Activated CD4-positive, alpha-beta memory T cell treated with anti-CD3 and anti-CD28 coated beads, Interleukin-2, amount 10 ng/mL, durations not matched to agents 7 days and 5 days (primary cell): ENCODE measurements at regions not wholly inside any gene's neighbourhood (a gene's known extent, or its start where the extent isn't known, plus 50 kb on each side); places are given as distances from the start of the nearest gene placed in this dataset.

Experiments used
- CTCF ChIA-PET: fragments of 350-600 bp; sonication (Branson Sonifier 250); formaldehyde crosslinking; loops from one replicate; lab custom pipeline; 2021; ENCODE audit warnings: antibody characterized with exemption, inconsistent platforms; lab: Charles Lee
- POLR2A ChIA-PET: fragments of 350-600 bp; sonication (Branson Sonifier 250); formaldehyde crosslinking; loops from one replicate; lab custom pipeline; 2021; ENCODE audit warnings: antibody characterized with exemption; lab: Charles Lee
- DNase-seq: peaks from one replicate; pipeline ENCODE4 v3.0.0-alpha.2; 2020
- H3K27ac Mint-ChIP-seq: one replicate; pipeline ENCODE4 v1.8.0; 2021; ENCODE audit warnings: mild to moderate bottlenecking, mixed read lengths
- H3K27me3 Mint-ChIP-seq: one replicate; pipeline ENCODE4 v1.8.0; 2021; ENCODE audit warnings: mixed read lengths
- H3K36me3 Mint-ChIP-seq: one replicate; pipeline ENCODE4 v1.8.0; 2021; ENCODE audit warnings: low read depth, mixed read lengths
- H3K4me1 Mint-ChIP-seq: one replicate; pipeline ENCODE4 v1.8.0; 2021; ENCODE audit warnings: mixed read lengths
- H3K4me3 Mint-ChIP-seq: one replicate; pipeline ENCODE4 v1.8.0; 2021; ENCODE audit warnings: mild to moderate bottlenecking, mixed read lengths
- H3K9me3 Mint-ChIP-seq: one replicate; pipeline ENCODE4 v1.8.0; 2021; ENCODE audit warnings: mixed read lengths

DNA sequence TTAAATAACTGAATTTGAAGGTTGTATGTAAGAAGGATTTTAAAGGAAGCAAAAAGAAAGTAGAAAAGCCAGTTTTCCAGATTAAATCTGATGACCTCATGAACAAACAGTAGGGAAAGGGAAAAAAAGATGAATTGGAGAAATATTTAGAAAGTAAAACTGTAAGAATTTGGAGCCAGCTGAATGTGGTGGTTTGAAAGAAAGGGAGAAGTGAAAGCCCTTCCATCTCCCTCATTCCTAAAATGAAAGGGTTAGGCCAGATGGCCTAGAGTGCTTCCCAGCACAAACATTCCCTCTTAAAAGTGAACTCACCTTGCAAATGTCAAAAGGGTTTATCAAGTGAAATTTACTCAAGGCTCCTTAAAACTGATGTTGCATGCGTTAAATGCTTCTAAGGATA lies 139.3 kb upstream of the COL21A1 start:
- Mint-ChIP-seq H3K9me3 (no peaks in the 10 kb centered on the region), H3K4me3 (no peak overlapping the region), H3K27ac (no peak overlapping the region), H3K4me1 (no peaks in the 10 kb centered on the region), H3K27me3 (no peaks in the 10 kb centered on the region), H3K36me3 (no peaks in the 10 kb centered on the region)
- no peak for DNase-seq
- CTCF ChIA-PET, result interaction anchor here (1.2 kb wide), 1 partner anchor 14 kb away, joined by 4 read pairs; no protein-coding TSS in a partner anchor
- POLR2A ChIA-PET, result no interaction called here

DNA sequence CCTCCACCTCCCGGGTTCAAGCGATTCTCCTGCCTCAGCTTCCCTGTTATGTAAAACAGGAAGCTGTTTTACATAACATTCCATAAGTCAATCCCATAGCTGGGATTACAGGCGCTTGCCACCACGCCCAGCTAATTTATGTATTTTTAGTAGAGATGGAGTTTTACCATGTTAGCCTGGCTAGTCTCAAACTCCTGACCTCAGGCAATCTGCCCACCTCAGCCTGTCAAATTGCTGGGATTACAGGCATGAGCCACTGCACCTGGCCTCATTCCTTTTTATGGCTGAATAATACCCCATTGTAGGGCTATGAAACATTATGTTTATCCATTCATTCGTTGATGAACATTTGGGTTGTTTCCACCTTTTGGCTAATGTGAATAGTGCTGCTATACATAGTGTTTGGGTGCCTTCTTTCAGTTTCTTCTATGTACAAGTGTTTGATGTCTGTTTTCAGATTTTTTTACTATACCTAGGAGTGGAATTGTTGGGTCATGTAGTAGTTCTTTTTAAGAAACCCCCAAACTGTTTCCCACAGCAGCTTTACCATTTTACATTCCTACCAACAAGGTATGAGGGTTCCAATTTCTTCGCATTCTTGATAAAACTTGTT lies 138.7 kb upstream of the COL21A1 start:
- Mint-ChIP-seq H3K36me3 (no peaks in the 10 kb centered on the region), H3K9me3 (no peaks in the 10 kb centered on the region), H3K27ac (no peak overlapping the region), H3K4me3 (no peak overlapping the region), H3K27me3 (no peaks in the 10 kb centered on the region), H3K4me1 (no peaks in the 10 kb centered on the region)
- CTCF ChIA-PET, result interaction anchor here (1.2 kb wide), 1 partner anchor 15 kb away, joined by 4 read pairs; no protein-coding TSS in a partner anchor
- POLR2A ChIA-PET, result no interaction called here
- DNase-seq, result no peak

DNA sequence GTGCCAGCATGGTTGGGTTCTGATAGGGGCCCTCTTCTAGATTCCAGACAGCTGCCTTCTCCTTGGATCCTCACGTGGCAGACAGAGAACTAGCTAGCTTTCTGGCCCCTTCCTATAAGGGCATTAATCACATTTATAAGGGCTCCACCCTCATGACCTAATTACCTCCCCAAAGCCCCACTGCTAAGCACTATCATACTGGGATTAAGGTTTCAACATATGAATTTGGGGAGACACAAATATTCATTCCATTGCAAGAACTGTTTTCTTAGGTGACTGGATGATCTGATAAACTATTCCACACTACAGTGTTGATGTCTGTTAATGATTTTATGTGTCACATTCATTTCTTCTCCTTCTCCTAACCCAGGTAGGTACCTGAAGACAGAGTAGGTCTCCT lies 135.8 kb upstream of the COL21A1 start:
- ChIA-PET CTCF (no interaction called here), POLR2A (no interaction called here)
- no peak for DNase-seq
- no peaks in the 10 kb centered on the region for H3K4me1 Mint-ChIP-seq
- no peak overlapping the region for H3K27ac Mint-ChIP-seq
- no peak overlapping the region for H3K4me3 Mint-ChIP-seq
- no peaks in the 10 kb centered on the region for H3K9me3 Mint-ChIP-seq
- no peaks in the 10 kb centered on the region for H3K27me3 Mint-ChIP-seq
- H3K36me3 Mint-ChIP-seq, result no peaks in the 10 kb centered on the region

DNA sequence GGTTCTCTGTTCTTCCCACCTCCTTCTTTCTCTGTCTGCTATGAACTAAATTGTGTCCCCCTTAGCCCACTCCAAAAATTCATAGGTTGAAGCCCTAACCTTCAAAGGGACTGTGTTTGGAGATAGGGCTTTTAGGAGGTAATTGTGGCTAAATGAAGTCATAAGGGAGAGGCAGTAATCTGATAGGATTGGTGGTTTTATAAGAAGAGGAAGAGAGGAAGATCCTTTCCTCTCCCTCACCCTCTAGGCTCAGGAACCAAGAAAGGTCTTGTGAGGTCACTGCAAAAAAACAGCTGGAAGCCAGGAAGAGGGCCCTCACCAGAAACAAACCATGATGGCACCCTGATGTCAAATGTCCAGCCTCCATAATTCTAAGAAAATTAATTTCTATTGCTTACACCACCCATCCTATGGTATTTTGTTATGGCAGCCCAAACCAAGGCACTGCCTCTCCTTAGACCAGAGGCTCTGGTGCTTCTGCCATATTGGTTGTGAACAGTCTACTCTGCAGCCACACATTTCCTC lies 135.1 kb upstream of the COL21A1 start:
- Mint-ChIP-seq H3K36me3 (no peaks in the 10 kb centered on the region), H3K27me3 (no peaks in the 10 kb centered on the region), H3K27ac (no peak overlapping the region), H3K9me3 (no peaks in the 10 kb centered on the region), H3K4me3 (no peak overlapping the region), H3K4me1 (no peaks in the 10 kb centered on the region)
- ChIA-PET CTCF (no interaction called here), POLR2A (no interaction called here)
- no peak for DNase-seq

DNA sequence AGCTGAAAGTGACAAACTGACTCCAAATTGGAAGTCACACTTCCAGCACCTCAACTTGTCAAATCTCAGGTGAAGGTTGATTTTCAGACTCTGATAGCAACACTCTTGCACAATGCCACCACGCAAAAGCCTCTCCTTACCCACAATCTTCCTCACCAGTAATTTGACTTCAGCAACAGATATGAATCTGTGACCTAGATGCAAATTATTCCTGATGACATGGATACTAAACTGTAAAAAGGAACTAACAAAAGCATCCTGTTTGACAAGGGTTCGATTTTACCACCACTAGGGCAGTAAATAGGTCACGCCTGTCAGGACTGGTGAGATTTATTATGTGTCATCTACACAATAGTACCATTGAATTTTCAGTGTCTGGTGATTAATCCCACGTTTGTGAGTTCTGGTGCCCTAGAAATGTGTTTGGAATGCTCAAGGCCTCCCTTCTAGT lies 134.4 kb upstream of the COL21A1 start:
- H3K4me1 Mint-ChIP-seq, result no peaks in the 10 kb centered on the region
- POLR2A ChIA-PET, result no interaction called here
- H3K9me3 Mint-ChIP-seq, result no peaks in the 10 kb centered on the region
- no peaks in the 10 kb centered on the region for H3K36me3 Mint-ChIP-seq
- DNase-seq, result no peak
- no peak overlapping the region for H3K4me3 Mint-ChIP-seq
- H3K27me3 Mint-ChIP-seq, result no peaks in the 10 kb centered on the region
- H3K27ac Mint-ChIP-seq, result no peak overlapping the region
- CTCF ChIA-PET, result no interaction called here

DNA sequence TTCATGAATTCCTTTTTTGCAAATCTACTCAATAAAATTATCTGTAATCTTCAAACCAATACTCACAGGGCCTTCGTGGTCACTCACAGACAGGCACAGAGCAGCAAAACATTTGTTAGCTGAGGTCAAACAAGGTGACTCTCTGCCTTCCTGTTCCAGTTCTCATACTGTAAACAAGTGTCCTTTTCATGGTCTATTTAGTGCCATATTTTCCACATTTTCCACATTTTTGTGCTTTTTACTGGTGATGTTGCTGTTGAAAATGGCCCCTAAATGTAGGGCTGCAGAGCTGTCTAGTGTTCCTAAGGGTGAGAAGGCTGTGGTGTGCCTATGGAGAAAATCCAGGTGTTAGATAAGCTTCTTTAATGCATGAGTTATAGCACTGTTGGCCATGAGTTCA lies 133.1 kb upstream of the COL21A1 start:
- no peak overlapping the region for H3K27ac Mint-ChIP-seq
- no peak for DNase-seq
- no peaks in the 10 kb centered on the region for H3K36me3 Mint-ChIP-seq
- no peaks in the 10 kb centered on the region for H3K4me1 Mint-ChIP-seq
- POLR2A ChIA-PET, result no interaction called here
- no peaks in the 10 kb centered on the region for H3K9me3 Mint-ChIP-seq
- no peak overlapping the region for H3K4me3 Mint-ChIP-seq
- no peaks in the 10 kb centered on the region for H3K27me3 Mint-ChIP-seq
- CTCF ChIA-PET, result no interaction called here

DNA sequence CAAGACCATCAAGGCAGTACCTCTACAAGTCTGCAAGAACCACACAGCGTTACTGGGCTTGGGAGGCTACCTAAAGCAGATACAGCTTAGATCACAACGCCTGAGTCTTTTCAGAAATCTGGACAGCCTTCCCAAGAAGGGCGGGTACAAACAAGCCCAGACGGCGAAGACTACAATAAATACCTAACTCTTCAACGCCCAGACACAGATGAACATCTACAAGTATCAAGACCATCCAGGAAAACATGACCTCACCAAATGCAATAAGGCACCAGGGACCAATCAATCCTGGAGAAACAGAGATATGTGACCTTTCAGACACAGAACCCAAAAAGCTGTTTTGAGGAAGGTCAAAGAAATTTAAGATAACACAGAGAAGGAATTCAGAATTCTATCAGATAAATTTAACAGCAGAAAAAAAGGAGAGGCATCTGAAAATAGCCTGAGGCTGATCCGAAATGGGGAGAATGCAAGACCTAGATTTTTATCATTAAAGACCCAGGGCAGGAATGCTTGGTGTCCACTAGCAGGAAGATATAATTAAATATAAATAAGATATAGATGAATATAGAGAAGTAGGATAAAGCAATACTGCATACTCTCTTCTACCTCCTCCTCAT lies 131.7 kb upstream of the COL21A1 start:
- POLR2A ChIA-PET, result no interaction called here
- no peak for DNase-seq
- Mint-ChIP-seq H3K4me1 (no peaks in the 10 kb centered on the region), H3K9me3 (no peaks in the 10 kb centered on the region), H3K4me3 (no peak overlapping the region), H3K27ac (no peak overlapping the region), H3K27me3 (no peaks in the 10 kb centered on the region), H3K36me3 (no peaks in the 10 kb centered on the region)
- CTCF ChIA-PET, result no interaction called here

DNA sequence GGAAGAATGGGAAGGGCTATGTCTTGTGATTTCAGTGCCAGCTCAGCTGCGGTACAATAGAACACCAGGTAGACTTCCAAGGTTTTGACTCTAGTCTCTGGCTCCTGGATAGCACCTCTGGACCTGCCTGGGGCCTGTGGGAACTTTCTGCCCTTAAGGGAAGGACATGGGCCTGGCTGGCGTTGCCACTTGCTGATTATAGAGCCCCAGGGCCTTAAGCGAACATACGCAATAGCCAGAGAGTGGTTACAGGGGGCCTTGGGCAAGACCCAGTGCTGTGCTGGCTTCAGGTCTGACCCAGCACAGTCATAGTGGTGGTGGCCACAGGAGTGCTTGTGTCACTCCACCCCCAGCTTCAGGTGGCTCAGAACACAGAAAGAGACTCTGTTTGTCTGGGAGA lies 131.1 kb upstream of the COL21A1 start:
- no peaks in the 10 kb centered on the region for H3K9me3 Mint-ChIP-seq
- no peak overlapping the region for H3K4me3 Mint-ChIP-seq
- no peaks in the 10 kb centered on the region for H3K4me1 Mint-ChIP-seq
- H3K27ac Mint-ChIP-seq, result no peak overlapping the region
- no peak for DNase-seq
- ChIA-PET POLR2A (no interaction called here), CTCF (no interaction called here)
- no peaks in the 10 kb centered on the region for H3K27me3 Mint-ChIP-seq
- no peaks in the 10 kb centered on the region for H3K36me3 Mint-ChIP-seq

DNA sequence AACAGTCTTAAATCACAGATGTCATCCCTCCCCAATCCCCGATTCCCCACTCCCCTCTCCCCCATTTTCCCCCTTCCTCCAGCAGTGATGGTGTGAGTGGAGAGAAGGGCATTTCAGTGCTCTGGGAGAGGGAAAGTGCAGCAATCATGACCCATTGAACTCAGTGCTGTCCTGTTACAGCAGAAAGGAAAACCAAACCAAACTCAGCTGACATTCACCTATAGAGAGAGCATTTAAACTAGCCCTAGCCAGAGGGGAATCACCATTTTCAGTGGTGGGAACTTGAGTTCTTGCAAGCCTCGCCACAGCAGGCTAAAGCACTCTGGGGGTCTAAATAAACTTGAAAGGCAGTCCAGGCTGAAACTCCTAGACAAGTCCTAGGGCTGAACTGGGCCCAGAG lies 129.9 kb upstream of the COL21A1 start:
- Mint-ChIP-seq H3K27ac (no peak overlapping the region), H3K4me3 (no peak overlapping the region), H3K9me3 (no peaks in the 10 kb centered on the region), H3K4me1 (no peaks in the 10 kb centered on the region), H3K27me3 (no peaks in the 10 kb centered on the region), H3K36me3 (no peaks in the 10 kb centered on the region)
- POLR2A ChIA-PET, result no interaction called here
- CTCF ChIA-PET, result interaction anchor here (0.6 kb wide), 1 partner anchor 400 kb away, joined by 4 read pairs; no protein-coding TSS in a partner anchor
- DNase-seq, result no peak

DNA sequence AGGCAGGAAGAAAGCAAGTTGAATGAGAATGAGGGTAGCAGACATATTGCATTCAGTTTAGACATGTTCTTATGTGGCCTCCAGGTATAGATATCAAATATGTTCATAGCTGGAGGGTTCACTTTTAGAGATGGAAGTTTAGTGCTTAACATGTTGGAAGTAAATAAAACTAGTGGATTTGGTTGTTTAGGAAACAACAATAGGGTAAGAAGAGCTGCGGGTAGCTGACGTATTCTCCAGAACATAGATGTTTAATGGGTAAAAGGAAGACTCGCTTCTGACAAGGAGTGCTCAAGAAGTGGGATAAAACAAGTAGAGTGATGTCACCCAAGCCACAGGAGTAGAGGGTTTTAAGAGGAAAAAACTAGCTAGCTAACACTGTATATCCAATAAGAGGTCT lies 128.4 kb upstream of the COL21A1 start:
- ChIA-PET CTCF (no interaction called here), POLR2A (no interaction called here)
- Mint-ChIP-seq H3K4me1 (no peaks in the 10 kb centered on the region), H3K4me3 (no peak overlapping the region), H3K27ac (no peak overlapping the region), H3K9me3 (no peaks in the 10 kb centered on the region), H3K36me3 (no peaks in the 10 kb centered on the region), H3K27me3 (no peaks in the 10 kb centered on the region)
- DNase-seq, result no peak

DNA sequence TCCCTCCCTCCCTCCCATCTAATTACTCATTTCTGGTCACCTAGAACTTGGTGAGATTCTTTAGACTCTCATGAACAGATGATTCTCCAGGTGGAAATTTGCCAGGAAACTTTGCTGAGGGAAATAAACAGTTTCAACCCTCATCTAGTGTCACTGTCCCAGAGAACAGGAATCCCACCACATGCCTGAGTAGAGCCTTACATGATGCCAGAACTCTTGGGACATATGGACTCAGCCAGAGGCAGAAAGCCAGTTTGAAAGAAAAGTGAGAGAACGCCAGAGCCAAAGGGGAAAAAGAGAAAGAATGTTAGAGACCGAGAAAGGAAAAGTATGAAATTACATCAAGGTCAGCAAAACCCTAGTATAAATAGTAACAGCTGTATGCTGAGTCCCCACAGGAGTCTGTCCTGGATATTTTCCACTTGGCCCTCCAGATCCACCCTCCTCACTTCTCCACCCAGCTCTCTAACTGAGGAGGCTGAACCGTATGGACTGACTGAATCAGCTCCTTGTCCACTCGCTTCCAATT lies 127.5 kb upstream of the COL21A1 start:
- no peaks in the 10 kb centered on the region for H3K36me3 Mint-ChIP-seq
- H3K4me3 Mint-ChIP-seq, result no peak overlapping the region
- no peak overlapping the region for H3K27ac Mint-ChIP-seq
- ChIA-PET POLR2A (no interaction called here), CTCF (no interaction called here)
- no peaks in the 10 kb centered on the region for H3K4me1 Mint-ChIP-seq
- no peaks in the 10 kb centered on the region for H3K27me3 Mint-ChIP-seq
- H3K9me3 Mint-ChIP-seq, result no peaks in the 10 kb centered on the region
- no peak for DNase-seq

DNA sequence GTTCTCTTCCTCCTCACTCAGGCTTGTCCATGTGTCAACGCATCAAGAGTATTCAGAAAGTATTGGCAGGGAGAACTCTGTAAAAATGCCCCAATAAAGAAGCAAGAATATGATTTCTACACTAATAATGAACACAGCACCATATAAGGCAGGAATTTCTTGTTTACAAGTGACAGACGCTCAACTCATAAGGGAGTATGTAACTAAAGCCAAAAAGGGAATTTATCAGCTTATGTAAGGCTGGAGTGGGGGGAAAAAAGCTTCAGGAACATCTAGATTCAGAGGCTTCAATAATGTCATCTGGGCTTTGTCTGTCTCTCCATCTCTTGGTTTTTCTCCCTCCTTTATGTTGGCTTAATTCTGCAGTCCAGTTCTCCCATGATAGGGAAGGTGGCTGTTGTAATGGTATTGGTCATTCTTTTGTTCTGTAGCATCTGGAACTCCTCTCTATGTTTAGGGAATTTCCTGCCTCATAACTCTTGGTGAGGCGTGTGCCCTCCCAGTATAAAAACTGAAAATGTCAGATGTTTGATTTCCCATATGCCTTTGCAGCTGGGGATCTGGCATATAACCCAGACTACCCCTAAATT lies 125.1 kb upstream of the COL21A1 start:
- no peaks in the 10 kb centered on the region for H3K4me1 Mint-ChIP-seq
- no peak overlapping the region for H3K27ac Mint-ChIP-seq
- H3K36me3 Mint-ChIP-seq, result no peaks in the 10 kb centered on the region
- no peaks in the 10 kb centered on the region for H3K9me3 Mint-ChIP-seq
- CTCF ChIA-PET, result no interaction called here
- DNase-seq, result no peak
- no peaks in the 10 kb centered on the region for H3K27me3 Mint-ChIP-seq
- no peak overlapping the region for H3K4me3 Mint-ChIP-seq
- POLR2A ChIA-PET, result no interaction called here

DNA sequence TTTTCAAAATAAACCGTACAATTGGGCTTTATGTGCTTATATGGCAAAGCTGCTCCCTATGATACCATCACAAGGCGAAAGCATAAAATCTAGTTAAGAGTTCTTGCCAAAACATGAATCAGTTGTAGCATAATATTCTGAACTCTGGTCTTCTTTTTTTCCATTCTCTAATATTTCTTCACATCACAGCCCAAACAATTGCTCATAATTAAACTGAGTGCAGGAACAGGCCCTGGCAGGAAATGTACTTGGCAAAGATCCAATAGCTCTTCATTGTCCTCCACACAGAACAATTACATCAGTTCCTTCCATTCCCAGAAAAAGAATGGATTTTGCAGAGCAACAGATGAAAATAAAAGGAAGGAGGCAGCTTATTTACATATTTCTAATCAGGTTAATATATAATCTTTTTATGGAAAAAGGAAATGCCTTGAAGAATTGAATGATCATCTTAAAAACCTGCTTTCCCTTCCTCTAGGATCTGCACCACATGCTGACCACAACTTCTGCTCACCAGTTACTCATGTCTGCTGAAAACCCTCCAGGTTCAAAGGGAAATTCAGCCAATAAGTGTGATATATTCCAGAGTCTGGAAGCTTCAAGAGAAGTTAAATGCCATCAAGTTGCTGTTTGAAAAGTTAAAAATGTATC lies 123.3 kb upstream of the COL21A1 start:
- Mint-ChIP-seq H3K4me3 (no peak overlapping the region), H3K36me3 (no peaks in the 10 kb centered on the region), H3K27ac (no peak overlapping the region), H3K27me3 (peaks cover 2% of the 10 kb centered on the region), H3K4me1 (no peaks in the 10 kb centered on the region), H3K9me3 (no peaks in the 10 kb centered on the region)
- ChIA-PET POLR2A (no interaction called here), CTCF (no interaction called here)
- DNase-seq, result no peak
